ENCODE measurements at regions not wholly inside any gene's neighbourhood (a gene's known extent, or its start where the extent isn't known, plus 50 kb on each side); places are given as distances from the start of the nearest gene placed in this dataset.

- no peak for DNase-seq
Observed at GRCh38 chr2:153020201-153020600, 301.8 kb downstream of the ARL6IP6 start.

GRCh38 chr2:153005071-153005730, 286.8 kb downstream of the ARL6IP6 start:
- DNase-seq = peak in 4 of 56 donors; percentile 1 to 11 (median 6)

- no peak for DNase-seq
Observed at GRCh38 chr2:153004627-153005026, 286.2 kb downstream of the ARL6IP6 start.

- no peak for DNase-seq
Observed at GRCh38 chr2:152974146-152974545, 255.7 kb downstream of the ARL6IP6 start.

DNA sequence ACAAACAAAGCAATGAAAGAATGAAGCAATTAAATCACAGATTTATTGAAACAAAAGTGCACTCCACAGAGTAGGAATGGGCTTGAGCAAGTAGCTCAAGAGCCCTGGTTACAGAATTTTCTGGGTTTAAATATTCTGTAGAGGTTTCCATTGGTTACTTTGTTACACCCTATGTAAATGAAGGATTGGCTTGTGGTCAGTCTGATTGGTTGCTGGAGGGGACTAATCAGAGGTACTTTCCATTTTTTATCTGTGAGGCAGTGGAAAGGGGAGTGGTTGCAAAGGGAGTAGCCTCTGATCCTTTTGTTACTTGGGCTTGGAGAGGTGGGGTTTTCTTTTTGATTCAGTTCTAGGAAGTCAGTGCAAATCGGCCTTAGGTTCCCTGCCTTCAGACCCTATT, 253.3 kb downstream of the ARL6IP6 start:
- no peak for DNase-seq

DNA sequence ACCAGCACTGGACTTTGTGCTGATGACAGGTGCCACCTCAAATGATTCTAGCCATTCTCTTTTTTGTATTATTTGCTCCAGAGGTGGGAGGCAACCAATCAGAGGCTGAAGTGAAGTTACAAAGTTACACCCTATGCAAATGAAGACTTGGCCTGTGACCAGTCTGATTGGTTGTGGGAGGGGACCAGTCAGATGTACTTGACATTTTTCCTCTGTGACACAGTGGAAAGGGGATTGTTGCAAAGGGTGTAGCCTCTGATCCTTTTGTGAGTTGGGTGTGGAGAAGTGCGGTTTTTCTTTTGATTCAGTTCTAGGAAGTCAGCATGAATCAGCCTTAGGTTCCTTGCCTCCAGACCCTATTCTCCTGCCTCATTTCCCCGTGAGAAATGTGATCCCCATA, 244.0 kb downstream of the ARL6IP6 start:
- DNase-seq = no peak

- DNase-seq = peak in 14 of 56 donors; percentile 0 to 54 (median 18)
Observed at GRCh38 chr2:152961351-152961750, 242.9 kb downstream of the ARL6IP6 start.

DNA sequence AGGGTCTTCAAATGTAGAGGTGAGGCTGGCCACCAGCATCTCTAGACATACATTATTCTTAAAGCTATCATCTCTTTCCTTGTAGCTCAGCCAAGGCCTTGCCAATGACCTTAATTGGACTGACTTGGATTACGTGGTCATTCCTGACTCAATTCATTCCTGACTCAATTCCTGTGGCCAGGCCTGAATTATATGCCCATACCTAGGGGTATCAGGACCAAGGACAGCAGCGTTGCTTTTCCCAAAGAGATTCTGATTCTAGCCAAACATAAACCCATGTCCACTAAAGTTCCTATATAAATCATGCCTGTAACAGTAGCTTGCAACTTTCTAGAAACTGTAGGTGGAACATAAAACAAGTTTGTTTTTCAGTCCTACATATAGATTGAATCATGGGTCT, 231.7 kb downstream of the ARL6IP6 start:
- no peak for DNase-seq

DNA sequence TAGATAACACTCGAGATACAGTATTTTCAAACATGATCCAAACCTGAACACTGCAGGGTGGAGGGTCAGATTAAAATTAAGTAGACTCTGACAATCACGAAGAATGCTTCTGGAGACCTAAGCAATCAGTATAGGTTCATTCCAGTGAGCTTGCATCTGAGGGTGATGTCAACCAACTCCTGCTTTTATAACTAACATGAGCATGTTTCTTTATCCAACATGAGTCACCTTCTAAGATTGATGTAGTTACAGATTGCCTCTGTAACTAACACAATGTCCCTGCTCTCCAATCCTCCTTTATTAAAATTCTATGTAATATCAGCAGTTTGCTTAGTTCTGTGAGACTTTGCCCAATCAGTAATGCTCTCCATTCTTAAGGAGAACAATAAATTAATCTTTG, 225.7 kb downstream of the ARL6IP6 start:
- DNase-seq = no peak

GRCh38 chr2:152942940-152943440, 224.6 kb downstream of the ARL6IP6 start:
- no peak for DNase-seq

DNA sequence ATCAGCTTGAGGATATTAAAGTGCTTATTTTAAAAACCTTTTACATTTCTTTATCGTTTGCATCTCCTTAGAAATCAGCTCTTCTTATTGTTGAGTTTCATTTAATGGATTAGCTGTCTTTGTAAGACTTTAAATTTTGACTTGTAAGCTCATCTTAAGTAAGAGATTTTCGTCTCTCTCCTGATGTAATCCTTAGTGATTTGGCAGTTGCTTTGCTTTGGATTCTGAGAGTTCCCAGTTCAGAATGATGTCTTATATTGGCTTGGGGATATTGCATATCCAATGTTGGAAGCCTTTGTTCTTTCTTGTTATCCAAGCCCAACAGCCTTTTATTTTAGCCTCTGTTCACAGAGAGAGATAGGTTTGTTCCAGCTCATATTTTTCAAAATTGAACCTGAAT, 212.1 kb downstream of the ARL6IP6 start:
- DNase-seq = no peak

DNA sequence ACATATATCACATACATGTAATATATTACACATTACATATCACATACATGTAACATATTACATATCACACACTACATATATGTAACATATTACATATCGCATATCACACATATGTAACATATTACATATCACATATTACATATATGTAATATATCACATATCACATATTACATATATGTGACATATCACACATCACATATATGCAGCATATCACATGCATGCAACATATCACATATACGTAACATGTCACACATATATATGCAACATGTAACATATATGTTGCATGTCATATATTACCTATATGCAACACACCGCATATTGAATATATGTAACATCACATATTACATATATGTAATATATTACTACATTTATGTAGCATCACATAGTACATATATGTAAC, 211.2 kb downstream of the ARL6IP6 start:
- no peak for DNase-seq

DNA sequence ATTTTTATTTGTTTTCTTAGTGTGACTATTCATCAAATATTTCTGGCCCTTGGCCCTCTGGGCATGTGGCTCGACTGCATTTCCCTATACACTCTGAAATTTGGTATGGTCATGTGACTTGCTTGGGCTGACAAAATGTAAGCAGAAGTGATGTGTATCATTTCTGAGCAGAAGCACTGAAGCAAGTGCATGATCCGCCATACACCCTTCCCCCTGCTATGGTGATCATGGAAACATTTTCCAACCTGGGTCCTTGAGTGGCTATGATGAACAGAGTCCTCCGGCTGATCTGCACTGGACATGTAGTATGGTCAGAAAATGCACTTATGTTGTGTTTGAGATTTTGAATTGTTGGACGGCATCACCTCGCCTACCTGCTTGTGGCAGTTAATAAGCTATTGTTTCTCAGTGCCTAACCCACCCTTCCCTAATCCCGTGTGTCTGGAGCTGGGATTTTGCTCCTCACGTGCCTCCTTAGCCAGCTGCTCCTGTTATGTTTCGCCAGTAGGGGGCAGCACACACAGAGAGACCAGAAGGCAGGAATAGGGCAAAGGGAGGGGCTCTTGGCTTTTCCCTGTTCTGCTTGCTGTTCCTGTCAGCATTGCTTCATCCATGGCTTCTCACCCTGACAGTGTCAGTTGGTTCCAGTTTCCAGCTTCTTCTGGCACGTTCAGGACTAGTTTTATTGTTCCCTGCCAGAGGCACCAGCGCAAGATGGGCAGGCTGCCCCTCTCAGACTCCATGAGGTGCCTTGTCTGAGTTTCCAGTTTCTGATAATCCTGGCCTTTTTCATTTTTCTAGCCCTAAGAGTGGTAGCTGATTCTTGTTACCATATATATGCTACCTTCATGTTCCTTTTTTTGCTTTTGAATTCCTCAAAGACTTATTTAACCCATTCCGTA, 207.4 kb downstream of the ARL6IP6 start:
- peak in 40 of 56 donors; percentile 3 to 62 (median 21) for DNase-seq

- DNase-seq = no peak
Observed at GRCh38 chr2:152924722-152925121, 206.3 kb downstream of the ARL6IP6 start.

DNA sequence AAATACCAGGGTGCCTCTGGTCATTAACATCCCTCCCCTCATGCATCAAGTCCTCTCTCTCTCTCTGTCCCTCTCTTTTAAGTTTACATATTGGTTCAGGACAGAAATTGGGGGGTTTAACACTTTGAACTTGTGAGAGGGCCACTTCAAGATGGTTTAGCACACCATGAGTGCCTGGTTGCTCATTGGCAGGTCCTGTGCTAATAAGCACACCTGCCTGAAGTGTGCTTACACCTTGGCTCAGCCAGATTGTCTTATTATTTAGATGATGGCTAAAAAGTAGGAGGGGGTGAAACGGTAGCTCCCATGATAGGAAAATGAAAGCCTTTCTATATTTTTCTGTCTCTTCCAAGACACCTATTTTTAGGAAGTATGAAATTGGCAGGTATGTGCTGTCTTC, 205.8 kb downstream of the ARL6IP6 start:
- DNase-seq = no peak

DNA sequence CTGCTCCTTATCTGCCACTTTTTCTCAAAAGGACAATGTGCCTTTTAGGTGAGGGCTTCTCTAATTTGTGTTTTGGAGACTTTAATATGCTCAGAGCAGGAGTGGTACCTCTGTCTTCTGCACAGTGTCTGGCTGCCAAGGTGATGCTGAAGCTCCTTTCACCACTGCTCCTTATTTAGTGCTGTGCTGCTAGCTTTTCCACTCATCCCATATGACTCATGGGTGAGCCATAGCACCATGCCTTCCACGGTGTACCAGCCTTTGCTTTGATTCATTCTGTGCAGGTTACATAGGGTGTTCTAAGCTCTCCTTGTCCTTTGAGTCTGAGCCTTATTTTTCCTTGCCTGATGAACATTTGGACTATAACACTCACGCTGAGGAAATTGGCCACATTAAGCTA, 202.4 kb downstream of the ARL6IP6 start:
- DNase-seq = peak in 23 of 56 donors; percentile 1 to 63 (median 16)

- no peak for DNase-seq
Observed at GRCh38 chr2:152910970-152911369, 192.6 kb downstream of the ARL6IP6 start.

- no peak for DNase-seq
Observed at GRCh38 chr2:152907046-152907445, 188.6 kb downstream of the ARL6IP6 start.

- DNase-seq = no peak
Observed at GRCh38 chr2:152894051-152894450, 175.6 kb downstream of the ARL6IP6 start.

- DNase-seq = peak in 9 of 56 donors; percentile 1 to 51 (median 14)
Observed at GRCh38 chr2:152890736-152891135, 172.3 kb downstream of the ARL6IP6 start.

DNA sequence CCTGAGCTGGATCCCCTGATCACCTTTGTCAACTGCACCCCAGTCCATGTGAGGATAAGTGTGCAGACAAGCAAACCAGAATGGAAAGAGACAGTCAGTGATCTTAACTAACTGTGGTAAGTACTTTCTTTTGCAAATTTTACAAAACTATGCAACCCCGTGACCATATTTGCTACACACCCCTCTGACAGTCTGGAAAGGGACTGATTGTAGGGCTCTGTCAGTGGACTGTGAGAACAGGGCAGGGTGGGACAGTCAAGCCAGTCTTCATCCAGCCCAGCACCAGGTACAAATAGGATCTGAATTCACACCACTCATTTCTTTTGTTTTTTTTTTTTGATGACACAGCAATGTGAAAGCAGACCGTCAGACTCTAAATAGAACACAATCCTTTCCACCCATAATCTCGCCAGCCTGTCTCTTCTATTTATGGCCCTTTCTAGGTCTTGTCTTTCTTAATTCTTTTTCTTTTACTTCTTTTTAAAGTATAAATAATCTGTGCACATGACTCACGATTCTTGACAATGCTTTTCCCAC, 165.6 kb downstream of the ARL6IP6 start:
- DNase-seq = no peak

GRCh38 chr2:152881527-152881926, 163.1 kb downstream of the ARL6IP6 start:
- DNase-seq = no peak

Data from nucleus accumbens (tissue), 56 donors.